ENCODE measurements at regions not wholly inside any gene's neighbourhood (a gene's known extent, or its start where the extent isn't known, plus 50 kb on each side); places are given as distances from the start of the nearest gene placed in this dataset.

DNA sequence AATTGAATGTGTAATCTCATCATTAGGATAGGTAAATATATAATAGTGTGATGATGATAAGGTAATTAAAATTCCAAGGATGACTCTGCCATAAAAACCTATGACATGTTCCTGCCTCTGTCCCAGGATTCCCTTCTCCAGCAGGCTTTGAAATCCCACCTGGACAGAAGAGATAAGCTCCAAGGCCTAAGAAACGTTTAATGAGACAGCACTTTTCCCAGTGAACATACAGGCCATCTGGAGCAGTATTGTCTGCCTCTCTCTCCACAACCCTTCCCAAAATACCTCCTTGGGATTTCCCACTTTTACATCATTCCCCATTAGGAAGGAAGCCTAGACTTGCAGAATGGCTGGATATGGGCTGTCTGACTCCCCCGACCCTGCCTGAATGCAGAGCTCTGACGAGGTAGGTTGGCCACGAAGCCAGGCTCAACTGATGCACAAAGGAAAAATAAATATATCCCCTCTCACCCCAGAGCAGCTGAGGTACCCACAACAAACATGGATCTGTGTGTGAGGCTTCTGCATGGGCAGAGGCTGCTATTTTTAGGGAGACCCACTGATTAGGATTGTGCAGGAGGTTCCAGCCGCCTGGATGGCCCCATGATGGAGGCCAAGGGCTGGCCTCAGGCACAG is 71.0 kb downstream of the TMPRSS5 start:
- H3K36me3 ChIP-seq (ENCODE audit: control insufficient read depth in 2 of 2, insufficient read depth in 2 of 2, low read length in 1 of 2), result no peaks in the 10 kb centered on the region
- no peak overlapping the region for H2AFZ ChIP-seq (ENCODE audit: control insufficient read depth, low read depth, low read length)
- no peaks in the 10 kb centered on the region for H3K79me2 ChIP-seq (ENCODE audit: control insufficient read depth, insufficient read depth, low read length)
- BruUV-seq (replicated peaks), result no TSS peak
- H3K27ac ChIP-seq (ENCODE audit: control insufficient read depth, insufficient read depth), result no peak overlapping the region
- ChIA-PET POLR2A (no interaction called here), SMC1A (ENCODE audit: uncharacterized antibody, unreplicated experiment) (no interaction called here), RAD21 (ENCODE audit: unreplicated experiment) (no interaction called here), CTCF (no interaction called here)
- H3K9me3 ChIP-seq (replicated peaks; ENCODE audit: control insufficient read depth, insufficient read depth, low read length), result no peaks in the 10 kb centered on the region
- intact Hi-C loops (cut with micrococcal nuclease; ENCODE audit: unreplicated experiment) (no loop called here), in situ Hi-C loops (cut with MboI) (no loop called here)
- H3K4me1 ChIP-seq (ENCODE audit: control insufficient read depth, insufficient read depth, low read length), result no peaks in the 10 kb centered on the region
- no peak for DNase-seq (ENCODE audit: low read depth, low spot score)
- TF ChIP-seq IKZF1 (conservative IDR thresholded peaks at IDR 0.05) (no peak), MXI1 (IDR thresholded peaks at IDR 0.05; ENCODE audit: low read depth, low read length) (no peak), POLR2AphosphoS5 (IDR thresholded peaks at IDR 0.05; ENCODE audit: low read length) (no peak), ESRRA (IDR thresholded peaks at IDR 0.05; ENCODE audit: low read length) (no peak), SREBF2 (IDR thresholded peaks at IDR 0.05; ENCODE audit: low read length) (no peak), PML (IDR thresholded peaks at IDR 0.05; ENCODE audit: low read length) (no peak)
- TF ChIP-seq, protein P1, sequence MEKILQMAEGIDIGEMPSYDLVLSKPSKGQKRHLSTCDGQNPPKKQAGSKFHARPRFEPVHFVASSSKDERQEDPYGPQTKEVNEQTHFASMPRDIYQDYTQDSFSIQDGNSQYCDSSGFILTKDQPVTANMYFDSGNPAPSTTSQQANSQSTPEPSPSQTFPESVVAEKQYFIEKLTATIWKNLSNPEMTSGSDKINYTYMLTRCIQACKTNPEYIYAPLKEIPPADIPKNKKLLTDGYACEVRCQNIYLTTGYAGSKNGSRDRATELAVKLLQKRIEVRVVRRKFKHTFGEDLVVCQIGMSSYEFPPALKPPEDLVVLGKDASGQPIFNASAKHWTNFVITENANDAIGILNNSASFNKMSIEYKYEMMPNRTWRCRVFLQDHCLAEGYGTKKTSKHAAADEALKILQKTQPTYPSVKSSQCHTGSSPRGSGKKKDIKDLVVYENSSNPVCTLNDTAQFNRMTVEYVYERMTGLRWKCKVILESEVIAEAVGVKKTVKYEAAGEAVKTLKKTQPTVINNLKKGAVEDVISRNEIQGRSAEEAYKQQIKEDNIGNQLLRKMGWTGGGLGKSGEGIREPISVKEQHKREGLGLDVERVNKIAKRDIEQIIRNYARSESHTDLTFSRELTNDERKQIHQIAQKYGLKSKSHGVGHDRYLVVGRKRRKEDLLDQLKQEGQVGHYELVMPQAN (conservative IDR thresholded peaks at IDR 0.05), result no peak
- TF ChIP-seq, protein P2, sequence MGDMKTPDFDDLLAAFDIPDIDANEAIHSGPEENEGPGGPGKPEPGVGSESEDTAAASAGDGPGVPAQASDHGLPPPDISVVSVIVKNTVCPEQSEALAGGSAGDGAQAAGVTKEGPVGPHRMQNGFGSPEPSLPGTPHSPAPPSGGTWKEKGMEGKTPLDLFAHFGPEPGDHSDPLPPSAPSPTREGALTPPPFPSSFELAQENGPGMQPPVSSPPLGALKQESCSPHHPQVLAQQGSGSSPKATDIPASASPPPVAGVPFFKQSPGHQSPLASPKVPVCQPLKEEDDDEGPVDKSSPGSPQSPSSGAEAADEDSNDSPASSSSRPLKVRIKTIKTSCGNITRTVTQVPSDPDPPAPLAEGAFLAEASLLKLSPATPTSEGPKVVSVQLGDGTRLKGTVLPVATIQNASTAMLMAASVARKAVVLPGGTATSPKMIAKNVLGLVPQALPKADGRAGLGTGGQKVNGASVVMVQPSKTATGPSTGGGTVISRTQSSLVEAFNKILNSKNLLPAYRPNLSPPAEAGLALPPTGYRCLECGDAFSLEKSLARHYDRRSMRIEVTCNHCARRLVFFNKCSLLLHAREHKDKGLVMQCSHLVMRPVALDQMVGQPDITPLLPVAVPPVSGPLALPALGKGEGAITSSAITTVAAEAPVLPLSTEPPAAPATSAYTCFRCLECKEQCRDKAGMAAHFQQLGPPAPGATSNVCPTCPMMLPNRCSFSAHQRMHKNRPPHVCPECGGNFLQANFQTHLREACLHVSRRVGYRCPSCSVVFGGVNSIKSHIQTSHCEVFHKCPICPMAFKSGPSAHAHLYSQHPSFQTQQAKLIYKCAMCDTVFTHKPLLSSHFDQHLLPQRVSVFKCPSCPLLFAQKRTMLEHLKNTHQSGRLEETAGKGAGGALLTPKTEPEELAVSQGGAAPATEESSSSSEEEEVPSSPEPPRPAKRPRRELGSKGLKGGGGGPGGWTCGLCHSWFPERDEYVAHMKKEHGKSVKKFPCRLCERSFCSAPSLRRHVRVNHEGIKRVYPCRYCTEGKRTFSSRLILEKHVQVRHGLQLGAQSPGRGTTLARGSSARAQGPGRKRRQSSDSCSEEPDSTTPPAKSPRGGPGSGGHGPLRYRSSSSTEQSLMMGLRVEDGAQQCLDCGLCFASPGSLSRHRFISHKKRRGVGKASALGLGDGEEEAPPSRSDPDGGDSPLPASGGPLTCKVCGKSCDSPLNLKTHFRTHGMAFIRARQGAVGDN (IDR thresholded peaks at IDR 0.05), result no peak
- TF ChIP-seq, protein P3, sequence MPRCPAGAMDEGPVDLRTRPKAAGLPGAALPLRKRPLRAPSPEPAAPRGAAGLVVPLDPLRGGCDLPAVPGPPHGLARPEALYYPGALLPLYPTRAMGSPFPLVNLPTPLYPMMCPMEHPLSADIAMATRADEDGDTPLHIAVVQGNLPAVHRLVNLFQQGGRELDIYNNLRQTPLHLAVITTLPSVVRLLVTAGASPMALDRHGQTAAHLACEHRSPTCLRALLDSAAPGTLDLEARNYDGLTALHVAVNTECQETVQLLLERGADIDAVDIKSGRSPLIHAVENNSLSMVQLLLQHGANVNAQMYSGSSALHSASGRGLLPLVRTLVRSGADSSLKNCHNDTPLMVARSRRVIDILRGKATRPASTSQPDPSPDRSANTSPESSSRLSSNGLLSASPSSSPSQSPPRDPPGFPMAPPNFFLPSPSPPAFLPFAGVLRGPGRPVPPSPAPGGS (IDR thresholded peaks at IDR 0.05; ENCODE audit: borderline replicate concordance, insufficient read depth, low read depth, low read length, poor library complexity, severe bottlenecking), result no peak
- TF ChIP-seq, protein P4, sequence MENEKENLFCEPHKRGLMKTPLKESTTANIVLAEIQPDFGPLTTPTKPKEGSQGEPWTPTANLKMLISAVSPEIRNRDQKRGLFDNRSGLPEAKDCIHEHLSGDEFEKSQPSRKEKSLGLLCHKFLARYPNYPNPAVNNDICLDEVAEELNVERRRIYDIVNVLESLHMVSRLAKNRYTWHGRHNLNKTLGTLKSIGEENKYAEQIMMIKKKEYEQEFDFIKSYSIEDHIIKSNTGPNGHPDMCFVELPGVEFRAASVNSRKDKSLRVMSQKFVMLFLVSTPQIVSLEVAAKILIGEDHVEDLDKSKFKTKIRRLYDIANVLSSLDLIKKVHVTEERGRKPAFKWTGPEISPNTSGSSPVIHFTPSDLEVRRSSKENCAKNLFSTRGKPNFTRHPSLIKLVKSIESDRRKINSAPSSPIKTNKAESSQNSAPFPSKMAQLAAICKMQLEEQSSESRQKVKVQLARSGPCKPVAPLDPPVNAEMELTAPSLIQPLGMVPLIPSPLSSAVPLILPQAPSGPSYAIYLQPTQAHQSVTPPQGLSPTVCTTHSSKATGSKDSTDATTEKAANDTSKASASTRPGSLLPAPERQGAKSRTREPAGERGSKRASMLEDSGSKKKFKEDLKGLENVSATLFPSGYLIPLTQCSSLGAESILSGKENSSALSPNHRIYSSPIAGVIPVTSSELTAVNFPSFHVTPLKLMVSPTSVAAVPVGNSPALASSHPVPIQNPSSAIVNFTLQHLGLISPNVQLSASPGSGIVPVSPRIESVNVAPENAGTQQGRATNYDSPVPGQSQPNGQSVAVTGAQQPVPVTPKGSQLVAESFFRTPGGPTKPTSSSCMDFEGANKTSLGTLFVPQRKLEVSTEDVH (IDR thresholded peaks at IDR 0.05; ENCODE audit: low read depth, partially characterized antibody), result no peak
- 0% methylated on average over 5 of the region's 5 CpGs for WGBS (ENCODE audit: insufficient coverage, insufficient replicate concordance, low lambda C conversion rate, missing lambda C conversion rate)
- no peak overlapping the region for H3K4me2 ChIP-seq (ENCODE audit: control insufficient read depth, insufficient read depth)
- no peak for ATAC-seq
- FAIRE-seq, result no peak
- H4K20me1 ChIP-seq (ENCODE audit: control insufficient read depth, insufficient read depth), result no peaks in the 10 kb centered on the region
- peaks cover 0 to 2% of the 10 kb centered on the region in 2 experiments; a peak in 2 of 4 replicates for H3K27me3 ChIP-seq (replicated peaks in 1 of 2; ENCODE audit: control insufficient read depth in 2 of 2, insufficient read depth in 2 of 2, low read length in 1 of 2)
- no peak overlapping the region for H3K4me3 ChIP-seq
- no peak overlapping the region for H3K9ac ChIP-seq (ENCODE audit: control insufficient read depth, insufficient read depth, low read length)
